A673 (cell line): ENCODE measurements at regions not wholly inside any gene's neighbourhood (a gene's known extent, or its start where the extent isn't known, plus 50 kb on each side); places are given as distances from the start of the nearest gene placed in this dataset.
A peak's percentile ranks its signal among the peaks of the same experiment; 100 is the strongest.
"Not testable (repeated sequence)": the region's sequence is repeated elsewhere in the genome, so short reads cannot be mapped to it uniquely, and the experiment has no call there.

ENCODE experiments used
- BruUV-seq: library from RNA; stranded (reverse); fragments of 400-500 nt; replicated peaks from 2 replicates; lab custom pipeline; 2021; lab: Mats Ljungman, UMichigan
- CTCF ChIA-PET: fragments of 300-600 bp; sonication (Branson Sonifier 250); formaldehyde crosslinking; loops from one replicate; lab custom pipeline; 2022; ENCODE audit warnings: antibody characterized with exemption; lab: Charles Lee
- POLR2A ChIA-PET: fragments of 300-600 bp; sonication (Branson Sonifier 250); formaldehyde crosslinking; loops from one replicate; lab custom pipeline; 2022; ENCODE audit warnings: antibody characterized with exemption; ENCODE audit not compliant: low non-redundant PET; lab: Charles Lee
- DNase-seq: peaks from one replicate; pipeline ENCODE4 v3.0.0-alpha.2; 2015; ENCODE audit warnings: low spot score
- H3K27ac ChIP-seq: fragments of 200-600 bp; sonication (generic); 2 replicates; pipeline ENCODE4 v1.5.1; 2016; ENCODE audit warnings: mixed run types, low read depth, mild to moderate bottlenecking, mixed read lengths, antibody characterized with exemption, low read length; ENCODE audit not compliant: poor library complexity, severe bottlenecking
- H3K27me3 ChIP-seq: fragments of 200-600 bp; sonication (generic); replicated peaks from 2 replicates; pipeline ENCODE4 v1.6.1; 2017; ENCODE audit warnings: mixed run types, low read depth, mild to moderate bottlenecking, mixed read lengths, antibody characterized with exemption, low read length; ENCODE audit not compliant: insufficient read depth, poor library complexity
- H3K36me3 ChIP-seq: fragments of 200-600 bp; sonication (generic); 2 replicates; pipeline ENCODE4 v1.6.1; 2016; ENCODE audit warnings: mixed run types, mild to moderate bottlenecking, mixed read lengths, antibody characterized with exemption, low read length; ENCODE audit not compliant: insufficient read depth, poor library complexity, severe bottlenecking
- H3K4me1 ChIP-seq: fragments of 200-600 bp; sonication (generic); 2 replicates; pipeline ENCODE4 v1.6.1; 2017; ENCODE audit warnings: mixed run types, mild to moderate bottlenecking, mixed read lengths, antibody characterized with exemption, low read length; ENCODE audit not compliant: insufficient read depth, poor library complexity, severe bottlenecking
- H3K4me3 ChIP-seq: fragments of 200-600 bp; sonication (generic); 2 replicates; pipeline ENCODE4 v1.5.1; 2016; ENCODE audit warnings: low read depth, mixed run types, mild to moderate bottlenecking, mixed read lengths, low read length; ENCODE audit not compliant: poor library complexity, severe bottlenecking
- H3K9me3 ChIP-seq: fragments of 200-600 bp; sonication (generic); 2 replicates; pipeline ENCODE4 v1.6.1; 2016; ENCODE audit warnings: mixed run types, low read depth, mild to moderate bottlenecking, mixed read lengths, antibody characterized with exemption, low read length; ENCODE audit not compliant: poor library complexity, severe bottlenecking
- CTCF ChIP-seq: fragments of 300-800, 200-600 bp; sonication (generic); conservative IDR thresholded peaks from 2 replicates; pipeline ENCODE4 v1.5.1; 2017; ENCODE audit warnings: low read depth, mild to moderate bottlenecking, antibody characterized with exemption, low read length, moderate library complexity, mixed read lengths
- EZH2 ChIP-seq: fragments of 200-600 bp; sonication (generic); IDR thresholded peaks from 2 replicates; pipeline ENCODE4 v1.6.1; 2017; ENCODE audit warnings: borderline replicate concordance, low read depth, mild to moderate bottlenecking, mixed read lengths, antibody characterized with exemption, low read length; ENCODE audit not compliant: poor library complexity, severe bottlenecking
- intact Hi-C: fragments of 100-400 bp; cut with micrococcal nuclease; formaldehyde crosslinking; loops from one replicate; pipeline ENCODE4 v1.10.0; 2022; ENCODE audit not compliant: unreplicated experiment

GRCh38 chr9:135412315-135413085 lies 67.1 kb upstream of the PPP1R26 start:
- CTCF ChIA-PET: interaction anchor here (0.5 to 0.7 kb wide), 2 partner anchors 327 to 460 kb away, joined by 3 to 4 read pairs; no protein-coding TSS in a partner anchor
- peak; percentile 99 for TF ChIP-seq CTCF
- H3K27ac ChIP-seq, H3K9me3 ChIP-seq, H3K4me1 ChIP-seq, BruUV-seq, H3K27me3 ChIP-seq, H3K36me3 ChIP-seq, POLR2A ChIA-PET, H3K4me3 ChIP-seq: not testable (repeated sequence)
- intact Hi-C loops: loop anchor here (1.0 to 10.0 kb wide), 3 partner anchors 326 to 718 kb away; no protein-coding TSS in a partner anchor
- DNase-seq: peak; percentile 82

GRCh38 chr9:135413086-135413375 lies 66.6 kb upstream of the PPP1R26 start:
- Histone ChIP-seq H3K4me3 (no peak overlapping the region), H3K27me3 (no peaks in the 10 kb centered on the region), H3K4me1 (no peaks in the 10 kb centered on the region), H3K9me3 (no peaks in the 10 kb centered on the region), H3K27ac (no peak overlapping the region), H3K36me3 (no peaks in the 10 kb centered on the region)
- TF ChIP-seq CTCF: no peak
- TF ChIP-seq EZH2: no peak
- intact Hi-C loops: loop anchor here (10.0 kb wide), 2 partner anchors 638 to 718 kb away; no protein-coding TSS in a partner anchor
- no TSS peak for BruUV-seq
- no peak for DNase-seq
- CTCF ChIA-PET: interaction anchor here (0.7 kb wide), 1 partner anchor 327 kb away, joined by 3 read pairs; no protein-coding TSS in a partner anchor
- POLR2A ChIA-PET: no interaction called here

- BruUV-seq: no TSS peak
- ChIA-PET POLR2A (no interaction called here), CTCF (interaction anchor here (0.7 kb wide), 1 partner anchor 328 kb away, joined by 3 read pairs; no protein-coding TSS in a partner anchor)
Measured at GRCh38 chr9:135413461-135413860, 66.1 kb upstream of the PPP1R26 start.

More at GRCh38 chr9:135413461-135413860, 66.1 kb upstream of the PPP1R26 start:
- no peaks in the 10 kb centered on the region for H3K27me3 ChIP-seq
- intact Hi-C loops: loop anchor here (10.0 kb wide), 2 partner anchors 639 to 719 kb away; no protein-coding TSS in a partner anchor
- H3K27ac ChIP-seq: no peak overlapping the region
- H3K4me1 ChIP-seq: no peaks in the 10 kb centered on the region
- H3K36me3 ChIP-seq: no peaks in the 10 kb centered on the region
- no peak overlapping the region for H3K4me3 ChIP-seq
- H3K9me3 ChIP-seq: no peaks in the 10 kb centered on the region
- no peak for DNase-seq
- no peak for TF ChIP-seq EZH2
